HEK293 (cell line): ENCODE measurements at regions not wholly inside any gene's neighbourhood (a gene's known extent, or its start where the extent isn't known, plus 50 kb on each side); places are given as distances from the start of the nearest gene placed in this dataset.

Experiments used
- CTCF ChIA-PET: fragments of 350-600 bp; formaldehyde crosslinking; extraction: SDS; loops from one replicate; lab custom pipeline; 2021; ENCODE audit warnings: antibody characterized with exemption; lab: Yijun Ruan, JAX
- POLR2A ChIA-PET: fragments of 300-600 bp; formaldehyde crosslinking; extraction: SDS; loops from one replicate; lab custom pipeline; 2020; ENCODE audit warnings: antibody characterized with exemption, inconsistent platforms; lab: Yijun Ruan, JAX
- H3K27ac ChIP-seq: fragments of 200-500 bp; sonication (Bioruptor generic); 2 replicates; pipeline ENCODE4 v1.5.1; 2014; ENCODE audit warnings: low read depth, low read length, control low read depth, inconsistent platforms; ENCODE audit errors: extremely low read depth
- H3K36me3 ChIP-seq, 2 experiments: fragments of 200-500 bp in 1 of 2; sonication (Bioruptor generic) in 1 of 2; 1 replicate in 1 of 2; 2 replicates in 1 of 2; pipeline ENCODE4 v1.5.1; 2014 to 2017; ENCODE audit warnings: inconsistent platforms in 2 of 2, low read length in 2 of 2; ENCODE audit not compliant: control insufficient read depth in 2 of 2, insufficient read depth in 1 of 2
- H3K4me1 ChIP-seq: fragments of 200-500 bp; sonication (Bioruptor generic); 2 replicates; pipeline ENCODE4 v1.5.1; 2014; ENCODE audit warnings: mild to moderate bottlenecking, low read length, inconsistent platforms; ENCODE audit not compliant: control insufficient read depth, insufficient read depth
- H3K4me3 ChIP-seq: 2 replicates; pipeline ENCODE4 v1.5.1; 2011; ENCODE audit warnings: low read depth, mild to moderate bottlenecking, control low read depth, low read length, moderate library complexity
- H3K9me3 ChIP-seq: fragments of 200-500 bp; sonication (Bioruptor generic); 2 replicates; pipeline ENCODE4 v1.5.1; 2014; ENCODE audit warnings: low read depth, low read length, inconsistent platforms; ENCODE audit not compliant: control insufficient read depth, insufficient read depth
- AEBP2 ChIP-seq: fragments of 450-650 bp; formaldehyde crosslinking; IDR thresholded peaks from 2 replicates; pipeline ENCODE4 v1.5.1; 2016; ENCODE audit warnings: missing biosample characterization, missing genetic modification characterization, borderline replicate concordance
- BCL11B ChIP-seq: fragments of 450-650 bp; formaldehyde crosslinking; IDR thresholded peaks from 2 replicates; pipeline ENCODE4 v1.5.1; 2016; ENCODE audit warnings: low read depth, missing biosample characterization, missing genetic modification characterization
- KLF7 ChIP-seq: fragments of 450-650 bp; formaldehyde crosslinking; IDR thresholded peaks from 2 replicates; pipeline ENCODE4 v1.5.1; 2016; ENCODE audit warnings: missing biosample characterization, missing genetic modification characterization, borderline replicate concordance
- SP2 ChIP-seq: fragments of 450-650 bp; formaldehyde crosslinking; IDR thresholded peaks from 2 replicates; pipeline ENCODE4 v1.5.1; 2016; ENCODE audit warnings: missing biosample characterization, missing genetic modification characterization
- WT1 ChIP-seq: fragments of 450-650 bp; formaldehyde crosslinking; IDR thresholded peaks from 2 replicates; pipeline ENCODE4 v1.5.1; 2016; ENCODE audit warnings: missing biosample characterization, missing genetic modification characterization
- YY1 ChIP-seq: fragments of 450-650 bp; formaldehyde crosslinking; IDR thresholded peaks from 2 replicates; pipeline ENCODE4 v1.5.1; 2018; ENCODE audit warnings: missing biosample characterization, missing genetic modification characterization
- ZBTB20 ChIP-seq: fragments of 450-650 bp; formaldehyde crosslinking; IDR thresholded peaks from 2 replicates; pipeline ENCODE4 v1.5.1; 2016; ENCODE audit warnings: missing biosample characterization, missing genetic modification characterization
- ZBTB49 ChIP-seq: fragments of 450-650 bp; formaldehyde crosslinking; IDR thresholded peaks from 2 replicates; pipeline ENCODE4 v1.5.1; 2016; ENCODE audit warnings: missing biosample characterization, missing genetic modification characterization, low read depth
- ZBTB8A ChIP-seq: fragments of 450-650 bp; formaldehyde crosslinking; IDR thresholded peaks from 2 replicates; pipeline ENCODE4 v1.5.1; 2016; ENCODE audit warnings: missing biosample characterization, missing genetic modification characterization
- ZFP41 ChIP-seq: fragments of 450-650 bp; formaldehyde crosslinking; IDR thresholded peaks from 2 replicates; pipeline ENCODE4 v1.5.1; 2016; ENCODE audit warnings: missing biosample characterization, missing genetic modification characterization, borderline replicate concordance
- ZNF10 ChIP-seq: fragments of 450-650 bp; formaldehyde crosslinking; IDR thresholded peaks from 2 replicates; pipeline ENCODE4 v1.5.1; 2017; ENCODE audit warnings: missing biosample characterization, missing genetic modification characterization
- ZNF121 ChIP-seq: fragments of 450-650 bp; formaldehyde crosslinking; IDR thresholded peaks from 2 replicates; pipeline ENCODE4 v1.5.1; 2016; ENCODE audit warnings: missing biosample characterization, missing genetic modification characterization
- ZNF19 ChIP-seq: fragments of 450-650 bp; formaldehyde crosslinking; IDR thresholded peaks from 2 replicates; pipeline ENCODE4; 2016; ENCODE audit warnings: missing biosample characterization, missing genetic modification characterization, low read depth
- ZNF214 ChIP-seq: fragments of 450-650 bp; formaldehyde crosslinking; IDR thresholded peaks from 2 replicates; pipeline ENCODE4 v1.5.1; 2017; ENCODE audit warnings: missing biosample characterization, mild to moderate bottlenecking, missing genetic modification characterization, borderline replicate concordance
- ZNF239 ChIP-seq: fragments of 450-650 bp; formaldehyde crosslinking; IDR thresholded peaks from 2 replicates; pipeline ENCODE4 v1.5.1; 2016; ENCODE audit warnings: missing biosample characterization, missing genetic modification characterization
- ZNF24 ChIP-seq: fragments of 450-650 bp; formaldehyde crosslinking; IDR thresholded peaks from 2 replicates; pipeline ENCODE4 v1.5.1; 2016; ENCODE audit warnings: missing biosample characterization, missing genetic modification characterization
- ZNF335 ChIP-seq: fragments of 450-650 bp; formaldehyde crosslinking; conservative IDR thresholded peaks from 2 replicates; pipeline ENCODE4 v1.5.1; 2016; ENCODE audit warnings: missing biosample characterization, missing genetic modification characterization
- ZNF488 ChIP-seq: fragments of 450-650 bp; formaldehyde crosslinking; IDR thresholded peaks from 2 replicates; pipeline ENCODE4 v1.5.1; 2016; ENCODE audit warnings: missing biosample characterization, missing genetic modification characterization
- ZNF558 ChIP-seq: fragments of 450-650 bp; formaldehyde crosslinking; IDR thresholded peaks from 2 replicates; pipeline ENCODE4 v1.5.1; 2016; ENCODE audit warnings: missing biosample characterization, missing genetic modification characterization
- ZNF580 ChIP-seq: fragments of 450-650 bp; formaldehyde crosslinking; IDR thresholded peaks from 2 replicates; pipeline ENCODE4 v1.5.1; 2016; ENCODE audit warnings: missing biosample characterization, missing genetic modification characterization
- ZNF626 ChIP-seq: fragments of 450-650 bp; sonication (Bioruptor Pico); formaldehyde crosslinking; IDR thresholded peaks from 2 replicates; pipeline ENCODE4 v1.5.1; 2018; ENCODE audit warnings: missing biosample characterization, missing genetic modification characterization, inconsistent platforms
- ZNF664 ChIP-seq: fragments of 450-650 bp; formaldehyde crosslinking; IDR thresholded peaks from 2 replicates; pipeline ENCODE4 v1.5.1; 2016; ENCODE audit warnings: missing biosample characterization, missing genetic modification characterization
- ZNF677 ChIP-seq: fragments of 450-650 bp; IDR thresholded peaks from 2 replicates; pipeline ENCODE4 v1.5.0; 2018; ENCODE audit warnings: missing biosample characterization, mild to moderate bottlenecking, missing genetic modification characterization, moderate library complexity
- ZNF830 ChIP-seq: fragments of 450-650 bp; IDR thresholded peaks from 2 replicates; pipeline ENCODE4 v1.5.0; 2018; ENCODE audit warnings: missing biosample characterization, missing genetic modification characterization, low read depth, mild to moderate bottlenecking, moderate library complexity
- ZSCAN5A ChIP-seq: fragments of 450-650 bp; formaldehyde crosslinking; IDR thresholded peaks from 2 replicates; pipeline ENCODE4 v1.5.1; 2016; ENCODE audit warnings: missing biosample characterization, missing genetic modification characterization

- no peak for TF ChIP-seq ZSCAN5A (tag by site-specific recombination)
- no peak for TF ChIP-seq ZNF677 (tag by site-specific recombination)
- no peak for TF ChIP-seq ZNF24 (tag by site-specific recombination)
- TF ChIP-seq AEBP2 (tag by site-specific recombination): no peak
- TF ChIP-seq ZBTB8A: no peak
- no peak for TF ChIP-seq ZNF488
- no peak for TF ChIP-seq ZNF580 (tag by site-specific recombination)
Observed at GRCh38 chr2:41743324-41743723, 304.5 kb upstream of the PKDCC start (continued).

GRCh38 chr2:41750829-41751228, 297.0 kb upstream of the PKDCC start:
- no peaks in the 10 kb centered on the region for H3K36me3 ChIP-seq
- no peaks in the 10 kb centered on the region for H3K9me3 ChIP-seq
- CTCF ChIA-PET: interaction anchor here (0.6 kb wide), 1 partner anchor 390 kb away, joined by 3 read pairs; no protein-coding TSS in a partner anchor
- H3K4me1 ChIP-seq: no peaks in the 10 kb centered on the region
- POLR2A ChIA-PET: no interaction called here
- H3K27ac ChIP-seq: no peak overlapping the region
- no peak overlapping the region for H3K4me3 ChIP-seq
- TF ChIP-seq ZNF19 (tag by site-specific recombination) (no peak), ZNF214 (tag by site-specific recombination) (no peak), ZNF664 (no peak), ZNF558 (tag by site-specific recombination) (no peak), ZNF121 (tag by site-specific recombination) (no peak), ZBTB49 (no peak), WT1 (tag by site-specific recombination) (no peak), ZNF335 (no peak), SP2 (tag by site-specific recombination) (no peak), ZNF830 (no peak), ZBTB20 (tag by site-specific recombination) (no peak)
- TF ChIP-seq, all 188 proteins: peak for 0

GRCh38 chr2:41759880-41760279, 287.9 kb upstream of the PKDCC start:
- POLR2A ChIA-PET: no interaction called here
- no peak for TF ChIP-seq YY1 (tag by site-specific recombination)
- no peak for TF ChIP-seq ZNF10
- TF ChIP-seq ZNF239 (tag by site-specific recombination): no peak
- no peak for TF ChIP-seq ZFP41 (tag by site-specific recombination)
- no peak for TF ChIP-seq BCL11B (tag by site-specific recombination)
- TF ChIP-seq ZNF626: no peak
- no peak for TF ChIP-seq KLF7 (tag by site-specific recombination)
- TF ChIP-seq, all 188 proteins: peak for 0
- no peak overlapping the region for H3K27ac ChIP-seq
- no peaks in the 10 kb centered on the region for H3K36me3 ChIP-seq
- no peak overlapping the region for H3K4me3 ChIP-seq
- no peaks in the 10 kb centered on the region for H3K9me3 ChIP-seq
- CTCF ChIA-PET: no interaction called here
- H3K4me1 ChIP-seq: no peaks in the 10 kb centered on the region
